H1 (cell line): ENCODE measurements at regions not wholly inside any gene's neighbourhood (a gene's known extent, or its start where the extent isn't known, plus 50 kb on each side); places are given as distances from the start of the nearest gene placed in this dataset.

Experiments used
- CHD7 ChIP-seq: fragments of 300-600 bp; sonication (generic); IDR thresholded peaks from 2 replicates; pipeline ENCODE4 v1.7.1; 2012; ENCODE audit warnings: low read length, moderate library complexity, mild to moderate bottlenecking, inconsistent platforms; ENCODE audit not compliant: insufficient replicate concordance
- CTBP2 ChIP-seq: IDR thresholded peaks from 2 replicates; pipeline ENCODE4 v1.7.0; 2011; ENCODE audit warnings: borderline replicate concordance, mild to moderate bottlenecking, moderate library complexity, mixed read lengths, low read length; ENCODE audit not compliant: insufficient read depth, insufficient read length
- JUN ChIP-seq: IDR thresholded peaks from 2 replicates; pipeline ENCODE4 v1.6.1; 2011; ENCODE audit warnings: low read depth, mild to moderate bottlenecking, improper control_type of control experiment, low read length

- TF ChIP-seq CHD7 = no peak
- TF ChIP-seq CTBP2 = no peak
- no peak for TF ChIP-seq JUN
- TF ChIP-seq, all 59 proteins: peak for 0
These were observed 357.8 kb upstream of the STEAP1 start (continued) for GRCh38 chr7:89796481-89796880.
